ENCODE measurements at regions not wholly inside any gene's neighbourhood (a gene's known extent, or its start where the extent isn't known, plus 50 kb on each side); places are given as distances from the start of the nearest gene placed in this dataset.

DNA sequence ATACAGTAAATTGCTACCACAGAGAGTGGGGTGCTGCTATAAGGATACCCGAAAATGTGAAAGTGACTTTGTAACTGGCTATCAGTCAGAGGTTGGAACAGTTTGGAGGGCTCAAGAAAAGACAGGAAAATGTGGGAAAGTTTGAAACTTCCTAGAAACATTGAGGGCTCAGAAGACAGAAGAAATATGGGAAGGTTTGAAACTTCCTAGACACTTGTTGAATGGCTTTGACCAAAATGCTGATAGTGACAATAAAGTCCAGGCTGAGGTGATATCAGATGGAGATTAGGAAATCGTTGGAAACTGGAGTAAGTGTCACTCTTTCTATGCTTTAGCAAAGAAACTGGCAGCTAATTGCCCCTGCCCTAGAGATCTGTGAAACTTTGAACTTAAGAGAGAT is 1158.6 kb upstream of the CDH6 start:
- no peak for DNase-seq (ENCODE audit: insufficient read length, low spot score)
- FAIRE-seq, result no peak

DNA sequence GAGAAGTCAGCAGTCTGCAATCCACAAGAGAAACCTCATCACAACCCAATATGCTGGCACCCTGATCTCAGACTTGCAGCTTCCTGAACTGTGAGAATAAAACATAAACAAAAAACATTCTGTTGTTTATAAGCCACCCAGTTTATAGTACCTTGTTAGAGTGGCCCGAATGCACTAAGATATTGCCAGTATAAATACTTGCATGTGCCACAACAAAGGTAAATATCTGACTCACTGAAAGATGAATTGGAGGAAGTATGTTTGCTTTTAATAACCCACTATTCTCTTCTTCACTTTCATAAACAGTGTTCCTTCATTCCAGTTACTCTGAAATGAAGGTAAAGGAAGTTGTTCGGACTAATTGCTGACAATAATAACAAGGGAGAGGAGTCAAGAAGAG is 1163.4 kb upstream of the CDH6 start:
- no peak for DNase-seq (ENCODE audit: insufficient read length, low spot score)

DNA sequence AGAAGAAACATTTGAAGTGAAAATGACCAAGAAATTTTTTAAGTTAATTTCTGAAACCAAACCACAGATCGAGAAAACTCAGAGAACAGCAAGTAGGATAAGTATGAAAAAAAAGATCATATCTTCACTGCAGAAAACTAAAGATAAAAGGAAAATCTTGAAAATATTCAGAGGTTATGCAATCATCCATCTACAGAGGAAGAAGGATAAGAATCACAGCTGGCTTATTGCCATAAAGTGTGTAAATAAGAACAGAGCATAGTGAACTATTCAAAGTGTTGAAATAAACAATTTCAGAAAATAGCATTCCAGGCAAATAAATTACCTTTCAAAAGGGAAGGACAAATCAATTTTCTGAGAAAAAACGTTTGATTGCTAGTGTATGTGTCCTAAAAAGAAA is 1191.7 kb upstream of the CDH6 start:
- DNase-seq (ENCODE audit: insufficient read length, low spot score) (no peak), FAIRE-seq (no peak)

More for the DNA sequence above, 1163.4 kb upstream of the CDH6 start:
- FAIRE-seq, result peak; percentile 9

DNA sequence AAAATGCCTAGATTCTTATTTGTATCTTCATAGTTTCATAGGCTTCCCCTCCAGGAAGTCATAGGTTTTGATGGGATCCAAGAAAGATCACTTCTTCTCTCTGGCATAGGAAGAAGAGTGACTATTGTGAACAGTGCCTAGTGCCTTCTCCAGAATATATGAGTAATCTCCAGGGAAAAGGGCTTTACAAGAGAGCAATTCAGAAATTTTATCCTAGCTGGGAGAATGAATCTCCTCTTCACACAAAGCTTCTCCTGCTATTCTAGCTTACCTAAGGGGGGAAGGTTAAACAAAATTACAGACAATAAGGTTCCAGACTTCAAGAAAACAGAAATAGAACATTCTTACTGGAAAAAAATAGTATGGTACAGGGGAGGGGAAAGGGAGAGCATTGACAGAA is 1193.3 kb upstream of the CDH6 start:
- FAIRE-seq (no peak), DNase-seq (ENCODE audit: insufficient read length, low spot score) (no peak)

DNA sequence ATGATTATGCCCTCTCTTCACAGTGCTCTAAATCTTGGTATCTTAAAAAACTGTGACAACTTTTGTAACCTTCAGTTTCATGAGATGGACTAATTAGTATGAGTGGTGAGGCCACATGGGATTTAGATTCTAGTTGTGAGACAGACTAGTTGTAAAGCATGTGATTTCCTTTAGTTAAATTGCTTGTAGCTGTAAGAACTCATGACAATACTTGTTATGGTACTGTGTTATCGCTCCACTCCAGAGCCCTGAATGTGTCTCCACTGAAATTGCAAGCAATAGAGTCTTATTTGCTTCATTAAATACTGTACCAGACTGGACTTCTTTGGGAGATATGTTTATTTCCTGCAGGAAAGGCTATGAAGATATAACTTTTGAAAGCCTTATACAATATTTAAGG is 1198.3 kb upstream of the CDH6 start:
- FAIRE-seq (no peak), DNase-seq (ENCODE audit: insufficient read length, low spot score) (no peak)

DNA sequence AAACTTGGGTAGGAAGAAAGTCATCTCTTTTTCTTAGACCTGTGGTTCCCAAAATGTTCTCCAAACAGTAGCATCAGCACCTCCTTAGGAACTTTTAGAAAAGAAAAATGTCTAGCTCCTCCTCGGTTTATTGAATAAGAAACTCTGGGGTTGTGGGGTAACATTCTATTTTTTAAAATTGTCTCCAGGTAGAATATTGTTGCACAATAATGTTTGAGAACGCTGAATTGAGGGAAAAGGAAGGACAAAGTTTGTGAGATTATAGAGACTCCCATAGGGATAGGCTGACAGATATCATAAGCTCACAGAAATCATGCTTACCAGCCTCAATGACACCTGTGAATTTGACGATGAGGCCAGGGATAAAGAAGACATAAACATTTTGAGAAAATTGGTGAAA is 1199.0 kb upstream of the CDH6 start:
- no peak for FAIRE-seq

GRCh38 chr5:29993286-29993685 is 1200.2 kb upstream of the CDH6 start:
- FAIRE-seq (no peak), DNase-seq (ENCODE audit: insufficient read length, low spot score) (no peak)

More for the DNA sequence above, 1199.0 kb upstream of the CDH6 start:
- DNase-seq (ENCODE audit: insufficient read length, low spot score), result no peak

DNA sequence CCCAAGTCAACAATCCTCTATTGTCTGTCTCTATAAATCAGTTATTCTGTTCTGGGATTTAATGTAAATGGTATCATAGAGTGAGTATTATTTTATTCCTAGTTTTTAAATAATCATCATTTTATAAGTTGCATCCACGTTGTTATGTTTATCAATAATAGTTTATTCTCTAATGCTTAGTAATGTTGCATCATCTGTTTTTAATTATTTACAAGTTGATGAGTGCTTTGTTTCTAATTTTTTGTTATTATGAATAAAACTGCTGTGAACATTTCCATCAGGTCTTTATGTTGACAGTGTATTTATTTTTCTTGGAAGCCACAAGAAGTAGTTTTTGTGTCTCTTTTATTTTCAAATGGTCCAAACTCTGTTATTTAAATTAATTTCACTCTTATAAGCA is 1201.2 kb upstream of the CDH6 start:
- DNase-seq (ENCODE audit: insufficient read length, low spot score) (no peak), FAIRE-seq (no peak)

GRCh38 chr5:29990681-29991080 is 1202.8 kb upstream of the CDH6 start:
- DNase-seq (ENCODE audit: insufficient read length, low spot score), result no peak
- no peak for FAIRE-seq

GRCh38 chr5:29984156-29984540 is 1209.3 kb upstream of the CDH6 start:
- FAIRE-seq, result no peak
- no peak for DNase-seq (ENCODE audit: insufficient read length, low spot score)

DNA sequence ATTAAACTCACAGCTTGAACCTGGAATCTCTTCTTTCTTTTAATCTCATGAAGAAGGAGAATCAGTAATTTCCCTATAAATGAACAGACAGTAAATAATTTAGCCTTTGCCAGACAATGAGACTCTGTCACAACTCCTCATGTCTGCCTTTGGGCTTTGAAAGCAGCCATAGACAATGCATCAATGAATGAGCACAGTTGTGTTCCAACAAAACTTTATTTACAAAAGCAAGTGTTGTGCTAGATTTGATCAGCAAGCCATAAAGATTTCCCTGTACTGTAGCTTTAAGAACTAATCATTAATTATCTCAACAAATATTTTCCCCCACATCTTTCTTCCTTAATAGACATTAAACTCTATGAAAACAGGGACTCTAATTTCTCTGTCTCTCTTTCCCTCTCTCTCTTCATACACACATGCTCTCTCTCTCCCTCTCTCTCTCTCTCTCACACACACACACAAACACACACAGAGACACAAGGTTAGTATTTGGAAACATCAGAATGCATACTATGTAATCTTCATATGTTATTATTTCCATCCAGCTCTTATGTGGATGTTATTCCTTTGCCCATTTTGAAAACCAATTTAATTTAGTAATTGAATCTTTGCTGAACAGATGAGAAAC is 1209.8 kb upstream of the CDH6 start:
- no peak for DNase-seq (ENCODE audit: insufficient read length, low spot score)
- FAIRE-seq, result no peak

- DNase-seq (ENCODE audit: insufficient read length, low spot score), result no peak
- no peak for FAIRE-seq
Measured at GRCh38 chr5:29982457-29982856, 1211.0 kb upstream of the CDH6 start.

GRCh38 chr5:29972597-29972996 is 1220.9 kb upstream of the CDH6 start:
- no peak for DNase-seq (ENCODE audit: insufficient read length, low spot score)
- FAIRE-seq, result no peak

DNA sequence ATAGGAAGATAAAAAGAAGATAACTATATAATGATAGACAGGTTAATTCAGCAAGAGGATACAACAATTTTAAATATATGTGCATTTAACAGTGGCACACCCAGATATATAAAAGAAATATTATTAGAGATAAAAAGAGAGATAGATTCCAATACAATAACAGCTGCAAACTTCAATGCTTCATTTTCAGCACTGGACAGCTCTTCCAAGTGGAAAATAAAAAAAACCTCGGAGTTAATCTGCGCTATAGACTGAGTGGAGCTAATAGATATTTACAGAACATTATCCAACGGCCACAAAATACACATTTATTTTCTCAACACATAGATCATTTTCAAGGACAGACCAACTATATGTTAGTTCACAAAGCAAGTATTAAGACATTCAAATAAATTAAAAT is 1229.5 kb upstream of the CDH6 start:
- DNase-seq (ENCODE audit: insufficient read length, low spot score) (no peak), FAIRE-seq (no peak)

DNA sequence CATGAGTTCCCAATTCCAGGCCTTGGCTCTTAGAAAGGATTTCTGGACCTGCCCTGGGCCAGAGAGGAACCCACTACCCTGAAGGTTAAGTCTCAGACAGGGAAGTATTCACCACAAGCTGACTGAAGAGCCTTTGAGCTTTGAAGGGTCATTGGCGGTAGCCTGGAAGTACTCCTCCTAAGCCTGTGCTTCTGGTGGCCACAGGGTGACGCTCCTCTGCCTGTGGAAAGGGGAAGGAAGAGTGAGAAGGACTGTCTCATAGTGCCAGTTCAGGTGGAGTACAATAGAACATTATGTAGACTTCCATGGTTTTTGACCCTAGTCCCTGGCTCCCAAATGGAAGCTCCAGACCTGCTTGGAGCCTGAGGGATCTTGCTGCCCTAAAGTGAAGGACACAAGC is 1233.2 kb upstream of the CDH6 start:
- DNase-seq (ENCODE audit: insufficient read length, low spot score), result no peak
- FAIRE-seq, result peak; percentile 16

- DNase-seq (ENCODE audit: insufficient read length, low spot score), result no peak
- FAIRE-seq, result no peak
Measured at GRCh38 chr5:29950416-29951145, 1242.9 kb upstream of the CDH6 start.

GRCh38 chr5:29949301-29949872 is 1244.1 kb upstream of the CDH6 start:
- FAIRE-seq, result no peak
- DNase-seq (ENCODE audit: insufficient read length, low spot score), result no peak

GRCh38 chr5:29944327-29944726 is 1249.2 kb upstream of the CDH6 start:
- DNase-seq (ENCODE audit: insufficient read length, low spot score) (no peak), FAIRE-seq (no peak)

DNA sequence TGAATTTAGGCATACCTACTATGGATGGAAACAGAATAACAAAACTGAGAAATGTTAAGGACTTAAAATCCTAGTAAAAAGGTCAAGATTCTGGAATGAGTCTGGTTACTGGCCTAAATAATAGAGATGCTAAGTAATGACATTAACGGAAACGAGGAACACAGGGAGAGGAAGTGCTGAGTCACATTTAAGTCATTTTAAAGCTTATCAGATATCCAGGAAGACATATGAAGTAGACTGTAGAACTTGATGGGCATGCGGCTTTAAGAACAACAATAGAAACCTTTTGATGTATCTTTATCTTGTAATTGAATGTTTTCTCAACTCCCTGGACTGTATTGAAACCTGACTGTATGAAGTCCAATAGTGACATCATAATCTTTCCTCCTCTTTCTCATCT is 1251.4 kb upstream of the CDH6 start:
- FAIRE-seq (no peak), DNase-seq (ENCODE audit: insufficient read length, low spot score) (no peak)

- FAIRE-seq (no peak), DNase-seq (ENCODE audit: insufficient read length, low spot score) (no peak)
Measured at GRCh38 chr5:29939988-29940387, 1253.5 kb upstream of the CDH6 start.

DNA sequence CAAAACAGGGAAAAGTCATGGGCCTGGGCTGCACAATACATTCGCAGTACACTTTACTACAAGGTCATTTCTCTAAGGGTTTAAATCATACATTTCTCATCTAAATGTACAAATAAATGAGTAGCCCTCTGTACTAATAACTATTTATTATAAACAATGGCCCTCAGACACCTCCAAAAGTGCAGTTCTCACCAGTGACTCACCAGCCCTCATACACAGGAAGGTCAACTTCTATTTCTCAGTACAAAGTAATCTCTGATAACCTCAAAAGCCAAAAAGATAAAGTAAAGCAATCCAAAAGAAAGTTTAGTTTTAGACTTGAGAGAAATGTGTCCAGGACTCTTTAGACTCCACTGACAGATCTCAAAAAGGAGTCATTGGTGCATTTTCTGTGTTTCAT is 1258.1 kb upstream of the CDH6 start:
- FAIRE-seq (no peak), DNase-seq (ENCODE audit: insufficient read length, low spot score) (no peak)

GRCh38 chr5:29930316-29930715 is 1263.2 kb upstream of the CDH6 start:
- no peak for FAIRE-seq
- DNase-seq (ENCODE audit: insufficient read length, low spot score), result no peak
